Uterus (tissue), 2 donors: ENCODE measurements at regions not wholly inside any gene's neighbourhood (a gene's known extent, or its start where the extent isn't known, plus 50 kb on each side); places are given as distances from the start of the nearest gene placed in this dataset.

Experiments used
- CTCF ChIP-seq, 4 experiments: fragments of 200-600 bp in 2 of 4; fragments of 450-650 bp in 2 of 4; sonication (generic) in 2 of 4; IDR thresholded peaks; one replicate each; pipeline ENCODE4 v1.5.1; 2016 to 2019; ENCODE audit warnings: antibody characterized with exemption in 4 of 4, mild to moderate bottlenecking in 2 of 4, moderate library complexity in 1 of 4
- POLR2A ChIP-seq, 2 donors: fragments of 450-650 bp; IDR thresholded peaks; one replicate each; pipeline ENCODE4 v1.6.1; 2016; ENCODE audit warnings: antibody characterized with exemption in 2 of 2, mild to moderate bottlenecking in 1 of 2, moderate library complexity in 1 of 2

DNA sequence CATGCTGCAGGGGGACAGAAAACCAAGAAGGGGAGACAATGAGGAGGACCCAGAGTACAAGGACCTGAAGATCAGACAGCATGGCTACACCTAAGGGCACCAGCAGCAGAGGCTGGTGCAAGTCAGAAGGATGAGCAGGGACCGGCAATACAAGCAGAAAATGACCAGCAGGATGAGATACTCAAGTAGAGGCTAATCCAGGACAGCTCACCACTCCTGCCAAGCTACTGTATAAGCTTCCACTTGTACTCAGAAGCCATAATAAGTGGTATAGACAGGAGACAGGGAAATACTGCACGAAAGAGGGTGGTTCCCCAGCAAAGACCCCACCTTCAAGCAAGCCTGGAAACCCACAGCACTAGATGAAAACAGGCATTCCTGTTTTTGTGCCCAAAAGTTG is 138.7 kb upstream of the ZC3H12C start:
- TF ChIP-seq CTCF (IDR thresholded peaks at IDR 0.05) (no peak), POLR2A (IDR thresholded peaks at IDR 0.05) (no peak)
